ENCODE measurements at regions not wholly inside any gene's neighbourhood (a gene's known extent, or its start where the extent isn't known, plus 50 kb on each side); places are given as distances from the start of the nearest gene placed in this dataset.
A peak's percentile ranks its signal among the peaks of the same experiment; 100 is the strongest.

DNA sequence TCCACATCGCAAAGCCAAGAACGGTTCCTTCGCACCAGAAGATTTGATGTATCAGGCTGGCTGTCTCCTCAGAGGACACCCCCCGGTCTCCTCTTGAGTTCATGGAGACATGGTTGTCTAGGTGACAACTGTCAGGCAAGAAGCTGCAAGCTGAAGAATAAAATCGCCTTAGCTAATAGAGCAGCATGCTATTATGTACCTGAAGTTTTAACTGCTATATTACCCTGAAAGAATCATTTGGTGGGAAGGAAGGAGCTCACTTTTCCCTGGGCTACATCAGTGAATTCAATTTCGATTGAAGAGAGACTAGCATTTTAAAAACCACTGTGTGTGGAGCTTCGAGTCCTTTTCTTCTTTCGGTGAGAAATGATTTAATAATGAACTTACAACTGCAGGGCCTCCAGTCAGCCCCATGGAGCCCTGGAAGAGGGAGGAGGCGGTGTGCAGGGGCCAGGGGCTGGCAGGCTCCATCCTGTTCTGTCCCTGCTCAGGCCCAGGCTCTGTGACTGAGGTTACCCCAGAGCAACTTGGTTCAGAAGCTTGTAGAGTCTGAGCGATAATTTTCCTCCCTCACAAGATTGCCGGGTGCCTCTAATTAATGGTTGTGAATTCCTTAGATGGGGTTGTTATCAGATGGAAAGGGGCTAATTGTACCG, 191.3 kb downstream of the MID1IP1 start:
- Histone ChIP-seq H3K4me3 (no peak overlapping the region), H3K9me3 (no peaks in the 10 kb centered on the region), H3K27me3 (no peaks in the 10 kb centered on the region), H3K36me3 (no peaks in the 10 kb centered on the region)
- no peak for DNase-seq

DNA sequence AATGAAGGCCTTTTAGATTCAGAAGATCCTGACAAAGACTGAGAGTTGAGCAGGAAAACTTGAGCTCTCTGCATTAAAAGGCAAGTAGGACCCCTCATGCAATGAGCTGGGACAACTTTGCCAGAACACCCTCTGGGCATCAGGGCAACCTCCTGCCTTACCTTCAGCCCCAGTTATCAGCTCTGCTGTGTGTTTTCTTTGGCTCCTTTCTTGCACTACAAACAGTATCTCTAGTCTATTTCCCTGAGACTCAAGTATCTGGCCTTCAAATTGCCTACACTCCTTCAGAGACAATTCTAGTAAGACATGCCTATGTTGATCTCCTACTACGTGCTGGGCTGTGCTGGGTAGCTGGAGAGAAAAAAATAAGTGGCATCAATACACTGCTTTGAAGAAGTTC, 192.2 kb downstream of the MID1IP1 start:
- DNase-seq, result no peak
- H3K9me3 ChIP-seq, result no peaks in the 10 kb centered on the region
- H3K36me3 ChIP-seq, result no peaks in the 10 kb centered on the region
- no peaks in the 10 kb centered on the region for H3K27me3 ChIP-seq
- no peak overlapping the region for H3K4me3 ChIP-seq

DNA sequence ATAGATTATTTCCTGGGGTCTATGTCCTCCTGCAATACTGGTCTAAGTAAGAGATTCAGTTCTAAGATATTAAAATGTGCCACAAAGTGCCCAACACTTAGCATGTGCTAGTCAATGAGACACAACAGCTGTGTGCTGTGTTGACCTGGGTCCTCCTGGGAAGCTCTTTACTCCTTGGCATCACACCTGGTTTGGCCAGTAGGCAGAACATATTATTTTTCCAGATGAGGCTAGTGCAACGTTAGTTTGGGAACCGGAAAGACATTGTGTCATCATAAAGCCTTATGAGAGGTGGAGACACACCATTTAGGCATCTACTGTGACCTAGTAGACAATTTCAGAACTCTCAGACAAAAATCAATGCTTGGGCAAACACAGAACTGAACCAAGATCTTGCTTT, 197.8 kb downstream of the MID1IP1 start:
- Histone ChIP-seq H3K9me3 (no peaks in the 10 kb centered on the region), H3K27me3 (no peaks in the 10 kb centered on the region), H3K36me3 (no peaks in the 10 kb centered on the region), H3K4me3 (no peak overlapping the region)
- DNase-seq, result no peak

DNA sequence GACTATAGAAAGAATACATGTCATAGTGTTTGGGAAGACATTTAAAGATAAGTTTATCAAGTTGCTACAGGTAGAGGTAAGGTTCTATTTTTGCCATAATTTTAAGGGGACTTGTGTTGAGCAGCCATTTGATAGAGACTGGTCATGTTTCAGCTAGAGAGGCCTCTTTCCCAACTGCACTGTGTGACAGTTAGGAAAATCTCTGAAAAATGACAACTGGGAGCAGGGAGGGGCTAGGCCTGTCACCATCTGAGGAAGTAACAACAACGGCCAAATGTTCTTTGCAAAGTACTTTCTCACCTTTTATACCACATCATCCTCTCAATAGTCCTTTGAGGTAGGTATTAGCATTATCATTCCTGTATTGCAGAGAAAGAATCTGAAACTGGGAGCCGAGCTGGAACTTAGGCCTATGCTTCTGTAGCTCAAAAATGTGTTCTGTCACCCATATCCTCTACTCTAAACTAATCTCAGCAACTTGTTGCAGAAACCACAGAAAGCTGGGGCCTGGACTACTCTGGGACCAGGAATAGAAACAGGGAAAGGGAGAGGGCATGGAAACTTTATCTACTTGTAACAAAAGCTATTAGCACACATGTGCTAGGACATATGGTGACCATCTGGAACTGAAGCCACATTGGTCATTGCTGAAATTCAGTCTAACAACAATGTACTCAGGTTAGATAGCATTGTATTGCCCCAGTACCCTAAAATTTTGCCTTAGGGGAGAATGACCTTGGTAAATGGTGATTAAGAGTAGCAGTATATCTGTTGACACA, 198.9 kb downstream of the MID1IP1 start:
- Histone ChIP-seq H3K27me3 (no peaks in the 10 kb centered on the region), H3K36me3 (no peaks in the 10 kb centered on the region), H3K4me3 (no peak overlapping the region), H3K9me3 (no peaks in the 10 kb centered on the region)
- DNase-seq, result no peak

DNA sequence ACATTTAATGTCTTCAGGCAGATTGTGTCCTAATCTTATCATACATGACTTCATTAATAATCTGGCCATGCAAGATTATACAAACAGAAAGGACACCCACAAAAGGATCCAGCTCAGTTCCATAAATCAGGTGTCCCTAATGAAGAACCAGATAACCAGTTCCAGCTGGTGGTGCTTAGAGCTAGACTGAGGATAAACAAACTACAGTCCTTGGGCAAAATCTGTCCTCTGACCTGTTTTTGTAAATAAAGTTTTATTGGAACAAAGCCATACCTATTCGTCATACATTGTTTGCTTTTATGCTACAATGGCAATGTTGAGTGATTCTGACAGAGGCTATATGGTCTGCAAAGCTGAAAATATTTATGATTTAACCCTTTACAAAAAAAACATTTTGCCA, 199.5 kb downstream of the MID1IP1 start:
- no peaks in the 10 kb centered on the region for H3K36me3 ChIP-seq
- H3K27me3 ChIP-seq, result no peaks in the 10 kb centered on the region
- H3K4me3 ChIP-seq, result no peak overlapping the region
- H3K9me3 ChIP-seq, result no peaks in the 10 kb centered on the region
- DNase-seq, result no peak

DNA sequence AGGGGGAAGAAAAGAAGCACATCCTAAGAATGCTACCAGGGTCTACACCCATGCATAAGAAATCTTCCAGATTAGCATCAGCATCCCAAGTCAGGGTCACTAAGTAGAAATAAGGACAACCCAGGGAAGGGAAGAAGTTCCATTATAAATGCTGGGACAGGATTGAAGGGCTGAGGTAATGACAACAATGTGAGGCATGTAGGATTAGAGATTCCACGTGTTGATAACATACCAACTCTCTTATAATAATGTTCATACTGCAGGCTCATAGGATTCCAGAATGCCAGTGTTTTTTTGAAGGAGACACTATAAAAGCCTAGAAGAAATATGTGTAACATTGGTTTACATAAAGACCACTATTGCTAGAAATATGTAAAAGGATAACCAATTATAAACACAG, 201.2 kb downstream of the MID1IP1 start:
- Histone ChIP-seq H3K4me3 (no peak overlapping the region), H3K9me3 (no peaks in the 10 kb centered on the region), H3K36me3 (no peaks in the 10 kb centered on the region), H3K27me3 (no peaks in the 10 kb centered on the region)
- DNase-seq, result no peak

DNA sequence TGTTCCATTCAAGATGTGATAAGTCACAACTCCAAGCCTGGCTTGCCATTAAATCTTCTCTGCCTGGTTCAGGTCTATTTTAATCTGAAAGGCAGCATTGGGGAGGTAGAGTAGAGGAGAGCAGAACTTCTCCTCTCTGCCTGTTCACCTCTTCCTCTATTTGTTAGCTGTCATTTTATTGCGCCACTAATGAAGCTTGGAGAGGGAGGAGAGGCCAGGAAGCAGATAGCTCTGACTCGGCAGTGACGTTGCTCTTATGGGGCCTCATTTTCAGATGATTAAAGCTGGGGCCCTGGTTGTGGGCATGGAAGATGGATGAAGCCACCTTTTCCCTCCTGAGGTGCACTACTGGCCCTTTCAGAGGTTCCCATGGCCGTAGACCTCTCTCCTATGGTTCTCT, 207.3 kb downstream of the MID1IP1 start:
- H3K4me3 ChIP-seq, result no peak overlapping the region
- DNase-seq, result no peak
- H3K27me3 ChIP-seq, result no peaks in the 10 kb centered on the region
- H3K9me3 ChIP-seq, result no peaks in the 10 kb centered on the region
- no peaks in the 10 kb centered on the region for H3K36me3 ChIP-seq

DNA sequence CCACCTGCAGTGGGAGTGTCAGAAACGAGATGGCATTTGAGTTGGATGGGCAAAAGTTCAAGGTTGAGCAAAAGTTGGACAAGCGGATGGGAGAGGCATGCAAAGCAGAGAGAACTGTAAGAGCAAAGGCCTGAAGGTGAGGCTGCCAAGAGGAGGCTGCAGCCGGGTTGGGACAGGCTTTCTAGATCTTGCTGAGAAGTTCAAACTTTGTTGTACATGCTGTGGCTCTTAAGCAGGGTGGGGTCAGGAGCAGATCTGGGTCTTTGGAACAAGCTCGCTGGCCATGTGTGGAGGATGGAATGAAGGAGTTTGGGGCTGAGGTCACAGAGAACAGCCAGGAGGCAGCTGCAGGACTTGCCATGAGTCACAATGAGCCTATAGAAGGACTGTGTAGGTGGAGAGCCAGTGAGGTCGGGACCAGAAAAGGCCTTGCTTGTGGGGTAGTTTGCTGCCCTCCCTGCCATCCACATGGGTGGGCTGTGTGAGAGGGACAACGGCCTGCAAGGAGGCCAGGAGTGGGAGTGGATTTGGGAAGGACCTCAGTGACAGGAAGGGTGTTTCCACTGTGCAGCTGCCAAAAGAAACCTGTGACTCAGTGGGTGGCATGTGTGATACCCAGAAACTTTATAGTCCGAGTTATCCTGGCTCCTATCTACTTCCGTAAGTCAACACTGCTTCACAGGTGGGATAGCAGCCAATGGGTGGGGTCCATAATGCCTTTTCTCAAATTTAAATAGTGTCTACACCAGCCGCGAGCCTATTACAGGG, 210.4 kb downstream of the MID1IP1 start:
- no peak overlapping the region for H3K4me3 ChIP-seq
- no peaks in the 10 kb centered on the region for H3K27me3 ChIP-seq
- no peaks in the 10 kb centered on the region for H3K9me3 ChIP-seq
- H3K36me3 ChIP-seq, result no peaks in the 10 kb centered on the region
- DNase-seq, result peak; percentile 4

DNA sequence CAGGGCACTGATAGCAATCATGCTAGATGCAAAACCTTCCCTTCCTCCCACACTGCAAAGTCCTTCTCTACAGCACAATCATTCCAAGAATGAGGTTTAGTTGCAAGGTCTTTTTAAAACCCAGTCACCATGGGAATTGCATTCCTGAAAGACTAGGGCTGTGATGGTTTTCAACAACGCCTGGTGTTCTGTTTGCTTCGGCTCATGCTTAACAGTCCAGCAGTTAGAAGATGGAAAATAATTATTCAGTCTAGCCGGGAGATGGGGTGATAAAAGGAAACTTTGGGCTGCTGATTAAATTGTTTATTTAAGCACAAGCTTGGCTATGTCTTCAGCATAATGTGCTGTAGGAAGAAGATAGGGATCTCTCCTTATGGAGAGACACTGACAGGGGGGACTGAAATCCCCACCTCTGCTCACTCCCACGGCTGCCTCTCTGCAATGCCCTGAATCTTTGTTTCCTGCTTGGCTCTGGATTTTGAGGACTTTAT, 211.4 kb downstream of the MID1IP1 start:
- no peak overlapping the region for H3K4me3 ChIP-seq
- no peaks in the 10 kb centered on the region for H3K9me3 ChIP-seq
- no peaks in the 10 kb centered on the region for H3K36me3 ChIP-seq
- no peak for DNase-seq
- H3K27me3 ChIP-seq, result no peaks in the 10 kb centered on the region

DNA sequence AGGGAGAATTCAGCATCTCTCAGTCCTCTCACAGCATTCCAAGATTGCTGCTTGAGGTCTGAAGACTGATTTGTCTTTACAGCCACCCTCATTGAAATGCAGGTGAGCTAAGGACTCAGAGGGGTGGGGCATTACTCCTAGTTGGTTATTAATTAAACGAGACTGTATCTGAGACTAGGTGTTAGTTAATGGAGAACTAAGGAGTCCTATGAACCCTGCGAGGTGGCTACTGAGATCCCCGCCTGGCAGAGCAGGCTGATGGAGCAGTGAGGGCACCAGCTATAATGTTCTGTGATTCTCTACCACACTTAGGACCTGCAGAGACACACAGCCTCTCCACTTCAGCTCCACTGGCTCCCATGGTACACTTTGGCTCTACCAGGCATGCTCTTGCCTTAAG, 215.3 kb downstream of the MID1IP1 start:
- no peak overlapping the region for H3K4me3 ChIP-seq
- no peaks in the 10 kb centered on the region for H3K27me3 ChIP-seq
- no peaks in the 10 kb centered on the region for H3K9me3 ChIP-seq
- no peaks in the 10 kb centered on the region for H3K36me3 ChIP-seq
- no peak for DNase-seq

DNA sequence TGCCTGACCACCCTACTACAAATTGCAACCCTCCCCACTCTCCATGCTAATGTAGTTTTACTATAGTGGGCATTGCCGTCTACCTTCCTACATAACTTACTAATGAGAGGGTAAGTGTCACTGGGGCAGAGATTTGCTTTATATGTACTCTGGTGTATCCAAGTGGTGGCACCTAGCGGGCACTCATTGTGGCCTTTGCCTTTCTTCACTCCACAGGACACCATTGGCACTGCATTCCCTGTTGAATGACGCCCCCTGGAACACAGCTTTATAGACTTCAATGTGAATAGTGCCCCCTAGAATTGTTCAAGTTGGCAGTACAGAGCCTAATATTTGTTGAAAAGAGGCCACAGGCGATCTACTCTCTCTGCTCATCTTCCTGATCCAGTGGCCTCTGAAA, 215.8 kb downstream of the MID1IP1 start:
- H3K4me3 ChIP-seq, result no peak overlapping the region
- no peak for DNase-seq
- H3K9me3 ChIP-seq, result no peaks in the 10 kb centered on the region
- no peaks in the 10 kb centered on the region for H3K36me3 ChIP-seq
- H3K27me3 ChIP-seq, result no peaks in the 10 kb centered on the region

DNA sequence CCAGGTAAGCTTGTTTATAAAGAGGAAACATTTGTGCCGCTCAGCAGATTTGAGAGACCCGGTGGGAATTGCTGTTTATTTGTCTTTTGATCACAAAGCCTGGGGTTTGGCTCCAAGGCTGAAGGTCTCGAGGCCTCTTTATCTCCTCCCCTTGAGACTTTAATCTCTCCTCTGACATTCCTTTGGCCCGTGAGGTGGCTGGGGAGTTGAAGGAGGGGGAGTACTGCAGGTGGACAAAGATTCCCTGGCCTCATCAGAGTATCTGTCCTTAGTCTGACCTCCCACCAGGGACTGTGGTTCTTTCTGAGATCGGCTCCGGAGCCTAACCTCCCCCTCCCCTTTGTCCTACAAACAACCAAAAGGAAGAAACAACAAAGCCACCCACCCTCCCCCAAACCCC, 216.5 kb downstream of the MID1IP1 start:
- H3K36me3 ChIP-seq, result no peaks in the 10 kb centered on the region
- no peak for DNase-seq

DNA sequence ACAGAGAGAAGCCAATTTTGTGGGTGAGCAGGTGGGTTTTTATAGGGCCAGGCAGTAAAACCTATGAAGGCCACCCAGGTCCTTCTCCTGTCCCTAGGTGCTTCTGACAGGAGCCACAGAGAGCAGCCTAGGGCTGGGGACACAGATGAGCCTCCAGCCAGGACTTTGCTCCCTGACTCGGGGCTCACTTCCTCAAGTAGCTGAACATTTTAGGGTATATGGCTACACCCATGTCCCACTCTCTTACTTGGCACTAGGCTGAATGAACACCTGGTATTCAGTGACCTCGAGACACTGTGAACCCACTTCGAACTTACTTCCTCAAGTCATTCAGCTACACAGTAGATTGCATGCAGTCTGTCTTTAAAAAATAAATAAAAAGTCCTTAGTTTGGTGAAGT, 217.3 kb downstream of the MID1IP1 start:
- H3K9me3 ChIP-seq, result no peaks in the 10 kb centered on the region
- no peaks in the 10 kb centered on the region for H3K36me3 ChIP-seq
- no peak for DNase-seq
- H3K4me3 ChIP-seq, result no peak overlapping the region
- H3K27me3 ChIP-seq, result 0 out of 2 replicates have a peak, but pooled peaks cover 2% of the 10 kb centered on the region

More for the DNA sequence above, 216.5 kb downstream of the MID1IP1 start:
- Histone ChIP-seq H3K27me3 (0 out of 2 replicates have a peak, but pooled peaks cover under 1% of the 10 kb centered on the region), H3K9me3 (no peaks in the 10 kb centered on the region), H3K4me3 (no peak overlapping the region)

DNA sequence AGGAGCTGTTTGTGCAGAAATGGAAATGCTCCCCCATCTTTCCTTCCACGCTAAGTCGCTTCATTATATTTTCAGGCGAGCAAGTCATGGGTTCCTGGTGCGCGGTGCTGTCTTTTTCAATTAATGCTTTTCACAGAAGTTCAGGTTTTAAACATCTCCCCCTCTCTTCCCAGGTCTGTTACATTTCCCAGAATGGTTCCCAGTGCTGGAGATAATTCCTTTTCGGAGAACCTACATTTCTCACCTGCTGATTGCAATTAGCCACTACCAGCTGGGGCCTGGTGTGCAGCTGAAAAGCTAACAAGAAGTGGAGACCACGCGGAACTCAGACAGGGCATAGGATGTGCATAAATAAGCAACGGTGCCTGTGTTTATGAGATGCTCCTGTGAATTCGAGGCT, 217.8 kb downstream of the MID1IP1 start:
- no peak overlapping the region for H3K4me3 ChIP-seq
- no peak for DNase-seq
- no peaks in the 10 kb centered on the region for H3K9me3 ChIP-seq
- no peaks in the 10 kb centered on the region for H3K36me3 ChIP-seq
- H3K27me3 ChIP-seq, result 0 out of 2 replicates have a peak, but pooled peaks cover 2% of the 10 kb centered on the region

DNA sequence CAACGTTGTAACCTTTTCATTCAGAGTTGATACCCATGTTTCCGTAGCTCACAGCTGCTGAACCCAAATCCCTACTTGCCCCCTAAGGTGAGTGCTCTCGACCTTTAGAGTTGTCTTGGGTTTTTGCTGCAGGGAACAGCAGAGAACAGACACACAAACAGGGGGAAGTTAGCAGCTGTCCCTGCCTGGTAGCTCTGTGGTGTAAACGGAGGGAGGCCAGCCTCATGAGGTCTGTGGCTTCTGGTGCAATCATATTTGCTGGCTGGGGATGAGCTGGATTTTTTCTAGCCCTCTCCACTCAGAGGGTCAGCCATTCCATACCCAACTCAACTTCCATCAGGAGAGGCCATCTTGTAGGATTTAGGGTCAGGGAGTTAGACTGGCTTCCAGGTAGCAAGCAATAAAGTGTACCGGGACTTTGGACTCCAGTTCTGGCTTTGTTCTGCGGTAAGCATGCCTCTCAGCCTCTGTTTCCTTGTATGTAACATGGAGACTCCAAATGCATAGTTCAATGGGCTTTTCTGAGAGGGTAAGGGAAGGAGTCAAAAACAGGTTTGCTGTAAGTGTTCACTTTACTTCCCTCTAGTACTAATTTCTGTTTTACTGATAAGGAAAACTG, 218.9 kb downstream of the MID1IP1 start:
- DNase-seq, result no peak
- Histone ChIP-seq H3K27me3 (0 out of 2 replicates have a peak, but pooled peaks cover 2% of the 10 kb centered on the region), H3K36me3 (no peaks in the 10 kb centered on the region), H3K9me3 (no peaks in the 10 kb centered on the region), H3K4me3 (no peak overlapping the region)

DNA sequence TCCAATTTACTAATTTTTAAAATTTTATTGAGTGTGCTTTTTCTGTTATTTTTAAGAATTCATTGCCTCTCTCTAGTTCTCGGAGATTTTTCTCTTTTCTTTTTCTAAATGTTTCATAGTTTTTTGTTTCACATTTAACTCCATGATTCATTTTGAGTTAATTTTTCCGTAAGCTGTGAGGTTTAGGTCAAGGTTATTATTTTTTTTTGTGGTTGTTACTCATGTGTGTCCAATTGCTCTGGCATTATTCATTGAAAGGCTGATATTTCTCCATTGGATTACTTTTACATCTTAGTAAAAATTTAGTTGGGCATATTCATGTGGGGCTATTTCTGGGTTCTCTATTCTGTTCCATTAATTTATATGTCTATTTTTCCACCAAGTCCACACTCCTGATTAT, 220.8 kb downstream of the MID1IP1 start:
- no peak for DNase-seq
- Histone ChIP-seq H3K9me3 (no peaks in the 10 kb centered on the region), H3K27me3 (0 out of 2 replicates have a peak, but pooled peaks cover 2% of the 10 kb centered on the region), H3K4me3 (no peak overlapping the region), H3K36me3 (no peaks in the 10 kb centered on the region)

DNA sequence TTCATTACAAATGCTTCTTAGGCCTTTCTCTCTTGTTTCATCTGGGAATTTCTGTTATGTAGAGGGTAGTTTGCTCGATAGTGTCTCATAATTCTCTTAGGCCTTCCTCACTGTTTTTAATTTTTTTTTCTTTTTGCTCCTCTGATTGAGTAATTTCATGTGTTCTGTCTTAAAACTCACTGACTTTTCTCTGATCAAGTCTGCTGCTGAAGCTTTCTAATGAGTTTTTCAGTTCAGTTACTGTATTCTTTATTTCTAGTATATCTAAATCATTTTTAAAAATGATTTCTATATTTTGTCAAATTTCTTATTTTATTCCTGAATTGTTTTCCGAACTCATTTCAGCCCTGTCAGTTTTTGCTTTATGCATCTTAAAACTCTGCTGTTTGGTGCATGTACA, 228.0 kb downstream of the MID1IP1 start:
- H3K36me3 ChIP-seq, result no peaks in the 10 kb centered on the region
- DNase-seq, result no peak
- no peaks in the 10 kb centered on the region for H3K27me3 ChIP-seq
- no peaks in the 10 kb centered on the region for H3K9me3 ChIP-seq
- H3K4me3 ChIP-seq, result no peak overlapping the region
